ENCODE measurements at regions not wholly inside any gene's neighbourhood (a gene's known extent, or its start where the extent isn't known, plus 50 kb on each side); places are given as distances from the start of the nearest gene placed in this dataset.
"Not testable (repeated sequence)": the region's sequence is repeated elsewhere in the genome, so short reads cannot be mapped to it uniquely, and the experiment has no call there.

- H3K36me3 ChIP-seq (ENCODE audit: insufficient read depth, low read length); CTCF ChIA-PET (ENCODE audit: partially characterized antibody); H3K27ac Mint-ChIP-seq; H3K4me1 ChIP-seq (ENCODE audit: insufficient read depth, low read length); H3K27me3 ChIP-seq (ENCODE audit: insufficient read depth, low read length); H3K9me3 ChIP-seq (ENCODE audit: control insufficient read depth in 1 of 2, low read length in 2 of 2); H3K27ac ChIP-seq (ENCODE audit: low read depth, low read length); intact Hi-C loops (cut with micrococcal nuclease); H3K27me3 Mint-ChIP-seq; H3K4me3 ChIP-seq (ENCODE audit: low read length in 2 of 2); H3K36me3 Mint-ChIP-seq; H3K4me1 Mint-ChIP-seq; H3K4me3 Mint-ChIP-seq; POLR2A ChIA-PET (ENCODE audit: partially characterized antibody): not testable (repeated sequence)
- DNase-seq = peak in 1 of 5 donors; percentile 27
- peaks cover 0 to 11% (median 4%) of the 10 kb centered on the region in 8 donors for H3K9me3 Mint-ChIP-seq
These were observed 134.3 kb upstream of the OR4C13 start for GRCh38 chr11:49817705-49818430.

GRCh38 chr11:49823188-49823587, 129.0 kb upstream of the OR4C13 start:
- H3K4me3 Mint-ChIP-seq; H3K4me1 Mint-ChIP-seq; H3K9me3 ChIP-seq (ENCODE audit: control insufficient read depth in 1 of 2, low read length in 2 of 2); CTCF ChIA-PET (ENCODE audit: partially characterized antibody); H3K4me1 ChIP-seq (ENCODE audit: insufficient read depth, low read length); H3K27ac Mint-ChIP-seq; H3K27me3 ChIP-seq (ENCODE audit: insufficient read depth, low read length); DNase-seq; H3K27me3 Mint-ChIP-seq; H3K4me3 ChIP-seq (ENCODE audit: low read length in 2 of 2); POLR2A ChIA-PET (ENCODE audit: partially characterized antibody); H3K36me3 ChIP-seq (ENCODE audit: insufficient read depth, low read length); H3K27ac ChIP-seq (ENCODE audit: low read depth, low read length); H3K36me3 Mint-ChIP-seq: not testable (repeated sequence)
- intact Hi-C loops (cut with micrococcal nuclease) = loop anchor here (10.0 kb wide), 1 partner anchor 858 kb away; no protein-coding TSS in a partner anchor
- H3K9me3 Mint-ChIP-seq = peaks cover 2 to 16% (median 3%) of the 10 kb centered on the region in 8 donors

GRCh38 chr11:49850541-49850940, 101.7 kb upstream of the OR4C13 start:
- H3K27me3 Mint-ChIP-seq; H3K4me1 ChIP-seq (ENCODE audit: insufficient read depth, low read length); intact Hi-C loops (cut with micrococcal nuclease); H3K4me3 ChIP-seq (ENCODE audit: low read length in 2 of 2); H3K27ac Mint-ChIP-seq; H3K9me3 ChIP-seq (ENCODE audit: control insufficient read depth in 1 of 2, low read length in 2 of 2); H3K36me3 ChIP-seq (ENCODE audit: insufficient read depth, low read length); H3K27me3 ChIP-seq (ENCODE audit: insufficient read depth, low read length); POLR2A ChIA-PET (ENCODE audit: partially characterized antibody); H3K27ac ChIP-seq (ENCODE audit: low read depth, low read length); DNase-seq; H3K36me3 Mint-ChIP-seq; CTCF ChIA-PET (ENCODE audit: partially characterized antibody); H3K4me3 Mint-ChIP-seq; H3K4me1 Mint-ChIP-seq: not testable (repeated sequence)
- peaks cover 0 to 13% (median 4%) of the 10 kb centered on the region in 8 donors for H3K9me3 Mint-ChIP-seq

- no peaks in the 10 kb centered on the region for H3K9me3 ChIP-seq (ENCODE audit: control insufficient read depth in 1 of 2, low read length in 2 of 2)
- no peak overlapping the region for H3K4me3 ChIP-seq (ENCODE audit: low read length in 2 of 2)
- Mint-ChIP-seq H3K9me3 (peaks cover 0 to 17% (median 5%) of the 10 kb centered on the region in 8 donors), H3K4me3 (no peak overlapping the region), H3K27ac (no peak overlapping the region), H3K4me1 (no peaks in the 10 kb centered on the region), H3K36me3 (no peaks in the 10 kb centered on the region), H3K27me3 (no peaks in the 10 kb centered on the region)
- ChIA-PET CTCF (ENCODE audit: partially characterized antibody) (no interaction called here), POLR2A (ENCODE audit: partially characterized antibody) (no interaction called here)
- no peaks in the 10 kb centered on the region for H3K4me1 ChIP-seq (ENCODE audit: insufficient read depth, low read length)
- H3K27me3 ChIP-seq (ENCODE audit: insufficient read depth, low read length) = no peaks in the 10 kb centered on the region
- intact Hi-C loops (cut with micrococcal nuclease) = no loop called here
- H3K27ac ChIP-seq (ENCODE audit: low read depth, low read length) = no peak overlapping the region
- DNase-seq = no peak
- no peaks in the 10 kb centered on the region for H3K36me3 ChIP-seq (ENCODE audit: insufficient read depth, low read length)
These were observed 100.7 kb upstream of the OR4C13 start for GRCh38 chr11:49851511-49851910.

- H3K27ac ChIP-seq (ENCODE audit: low read depth, low read length) = no peak overlapping the region
These were observed 100.2 kb upstream of the OR4C13 start for GRCh38 chr11:49851971-49852389.

GRCh38 chr11:49888875-49889274, 63.3 kb upstream of the OR4C13 start:
- DNase-seq; H3K27ac ChIP-seq (ENCODE audit: low read depth, low read length); H3K36me3 ChIP-seq (ENCODE audit: insufficient read depth, low read length); H3K27me3 Mint-ChIP-seq; intact Hi-C loops (cut with micrococcal nuclease); H3K27ac Mint-ChIP-seq; H3K4me3 Mint-ChIP-seq; H3K4me1 ChIP-seq (ENCODE audit: insufficient read depth, low read length); H3K9me3 ChIP-seq (ENCODE audit: control insufficient read depth in 1 of 2, low read length in 2 of 2); POLR2A ChIA-PET (ENCODE audit: partially characterized antibody); CTCF ChIA-PET (ENCODE audit: partially characterized antibody); H3K27me3 ChIP-seq (ENCODE audit: insufficient read depth, low read length); H3K4me1 Mint-ChIP-seq; H3K36me3 Mint-ChIP-seq; H3K4me3 ChIP-seq (ENCODE audit: low read length in 2 of 2): not testable (repeated sequence)
- peaks cover under 1 to 15% (median 7%) of the 10 kb centered on the region in 8 donors for H3K9me3 Mint-ChIP-seq

More at GRCh38 chr11:49851971-49852389, 100.2 kb upstream of the OR4C13 start:
- DNase-seq = no peak
- H3K36me3 Mint-ChIP-seq = no peaks in the 10 kb centered on the region
- ChIA-PET POLR2A (ENCODE audit: partially characterized antibody) (no interaction called here), CTCF (ENCODE audit: partially characterized antibody) (no interaction called here)
- H3K27me3 Mint-ChIP-seq = no peaks in the 10 kb centered on the region
- H3K4me1 Mint-ChIP-seq = no peaks in the 10 kb centered on the region
- no peaks in the 10 kb centered on the region for H3K27me3 ChIP-seq (ENCODE audit: insufficient read depth, low read length)
- intact Hi-C loops (cut with micrococcal nuclease) = no loop called here
- no peak overlapping the region for H3K27ac Mint-ChIP-seq
- no peaks in the 10 kb centered on the region for H3K9me3 ChIP-seq (ENCODE audit: control insufficient read depth in 1 of 2, low read length in 2 of 2)
- no peaks in the 10 kb centered on the region for H3K36me3 ChIP-seq (ENCODE audit: insufficient read depth, low read length)
- H3K4me3 ChIP-seq (ENCODE audit: low read length in 2 of 2) = no peak overlapping the region
- no peak overlapping the region for H3K4me3 Mint-ChIP-seq
- no peaks in the 10 kb centered on the region for H3K4me1 ChIP-seq (ENCODE audit: insufficient read depth, low read length)
- peaks cover 0 to 17% (median 5%) of the 10 kb centered on the region in 8 donors for H3K9me3 Mint-ChIP-seq

- H3K36me3 Mint-ChIP-seq; DNase-seq; H3K27ac Mint-ChIP-seq; H3K9me3 ChIP-seq (ENCODE audit: control insufficient read depth in 1 of 2, low read length in 2 of 2); CTCF ChIA-PET (ENCODE audit: partially characterized antibody); H3K4me3 Mint-ChIP-seq; POLR2A ChIA-PET (ENCODE audit: partially characterized antibody); H3K27me3 ChIP-seq (ENCODE audit: insufficient read depth, low read length); H3K4me1 Mint-ChIP-seq; H3K27ac ChIP-seq (ENCODE audit: low read depth, low read length); H3K4me3 ChIP-seq (ENCODE audit: low read length in 2 of 2); H3K36me3 ChIP-seq (ENCODE audit: insufficient read depth, low read length); H3K27me3 Mint-ChIP-seq; intact Hi-C loops (cut with micrococcal nuclease); H3K4me1 ChIP-seq (ENCODE audit: insufficient read depth, low read length): not testable (repeated sequence)
- H3K9me3 Mint-ChIP-seq = peaks cover 0 to 26% (median 9%) of the 10 kb centered on the region in 8 donors
These were observed 60.1 kb upstream of the OR4C13 start for GRCh38 chr11:49891910-49892671.

Data from CD4-positive, alpha-beta memory T cell (primary cell).